ENCODE measurements at regions not wholly inside any gene's neighbourhood (a gene's known extent, or its start where the extent isn't known, plus 50 kb on each side); places are given as distances from the start of the nearest gene placed in this dataset.

GRCh38 chr5:92912283-92912682, 668.7 kb downstream of the NR2F1-AS1 start:
- no peak for DNase-seq

GRCh38 chr5:92911851-92912250, 669.2 kb downstream of the NR2F1-AS1 start:
- DNase-seq: no peak

GRCh38 chr5:92911293-92911692, 669.7 kb downstream of the NR2F1-AS1 start:
- no peak for DNase-seq

GRCh38 chr5:92909602-92909962, 671.4 kb downstream of the NR2F1-AS1 start:
- no peak for DNase-seq

- DNase-seq: no peak
Observed at GRCh38 chr5:92908952-92909601, 671.9 kb downstream of the NR2F1-AS1 start.

- no peak for DNase-seq
Observed at GRCh38 chr5:92907938-92908606, 672.9 kb downstream of the NR2F1-AS1 start.

- DNase-seq: no peak
Observed at GRCh38 chr5:92906798-92907376, 674.1 kb downstream of the NR2F1-AS1 start.

- no peak for DNase-seq
Observed at GRCh38 chr5:92904021-92904420, 677.0 kb downstream of the NR2F1-AS1 start.

GRCh38 chr5:92899611-92900010, 681.4 kb downstream of the NR2F1-AS1 start:
- DNase-seq: no peak

GRCh38 chr5:92896722-92897121, 684.3 kb downstream of the NR2F1-AS1 start:
- DNase-seq: no peak

GRCh38 chr5:92890841-92891244, 690.2 kb downstream of the NR2F1-AS1 start:
- no peak for DNase-seq

GRCh38 chr5:92889140-92889539, 691.9 kb downstream of the NR2F1-AS1 start:
- no peak for DNase-seq

GRCh38 chr5:92887254-92887653, 693.8 kb downstream of the NR2F1-AS1 start:
- no peak for DNase-seq

GRCh38 chr5:92886751-92887150, 694.3 kb downstream of the NR2F1-AS1 start:
- DNase-seq: no peak

- DNase-seq: no peak
Observed at GRCh38 chr5:92885950-92886349, 695.1 kb downstream of the NR2F1-AS1 start.

- no peak for DNase-seq
Observed at GRCh38 chr5:92884469-92884868, 696.5 kb downstream of the NR2F1-AS1 start.

- no peak for DNase-seq
Observed at GRCh38 chr5:92879806-92880543, 701.0 kb downstream of the NR2F1-AS1 start.

- DNase-seq: no peak
Observed at GRCh38 chr5:92874790-92875189, 706.2 kb downstream of the NR2F1-AS1 start.

GRCh38 chr5:92868442-92868841, 712.6 kb downstream of the NR2F1-AS1 start:
- DNase-seq: no peak

GRCh38 chr5:92864591-92864990, 716.4 kb downstream of the NR2F1-AS1 start:
- no peak for DNase-seq

- DNase-seq: no peak
Observed at GRCh38 chr5:92863666-92864065, 717.4 kb downstream of the NR2F1-AS1 start.

GRCh38 chr5:92861531-92862285, 719.3 kb downstream of the NR2F1-AS1 start:
- DNase-seq: no peak

- DNase-seq: no peak
Observed at GRCh38 chr5:92860061-92860460, 721.0 kb downstream of the NR2F1-AS1 start.
